ENCODE measurements at regions not wholly inside any gene's neighbourhood (a gene's known extent, or its start where the extent isn't known, plus 50 kb on each side); places are given as distances from the start of the nearest gene placed in this dataset.

DNA sequence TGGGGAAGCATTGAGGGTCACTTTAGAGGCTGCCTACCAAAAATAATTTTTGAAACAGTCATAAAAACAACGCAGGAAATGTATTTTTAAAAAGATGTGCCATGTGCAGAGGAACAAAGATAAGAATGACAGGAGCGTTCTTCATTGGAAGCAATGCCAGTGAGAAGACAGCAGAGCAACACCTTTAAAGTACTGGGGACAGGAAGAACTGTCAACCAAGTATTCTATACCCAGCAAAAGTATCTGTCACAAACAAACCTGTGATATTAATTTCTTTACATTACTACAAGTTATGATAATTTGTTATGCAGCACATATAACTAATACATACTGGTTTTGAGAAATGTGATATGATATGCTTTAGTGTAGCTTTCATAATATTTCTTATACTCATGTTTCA, 675.6 kb downstream of the IRX1 start:
- intact Hi-C loops (cut with DNase I), result no loop called here
- H3K36me3 ChIP-seq, result no peaks in the 10 kb centered on the region
- peaks cover 0 to 3% of the 10 kb centered on the region in 2 donors for H3K9me3 ChIP-seq
- no peak for DNase-seq (ENCODE audit: low spot score in 2 of 2)
- no peaks in the 10 kb centered on the region for H3K4me1 ChIP-seq
- H3K27ac ChIP-seq, result no peak overlapping the region
- TF ChIP-seq, protein P1, sequence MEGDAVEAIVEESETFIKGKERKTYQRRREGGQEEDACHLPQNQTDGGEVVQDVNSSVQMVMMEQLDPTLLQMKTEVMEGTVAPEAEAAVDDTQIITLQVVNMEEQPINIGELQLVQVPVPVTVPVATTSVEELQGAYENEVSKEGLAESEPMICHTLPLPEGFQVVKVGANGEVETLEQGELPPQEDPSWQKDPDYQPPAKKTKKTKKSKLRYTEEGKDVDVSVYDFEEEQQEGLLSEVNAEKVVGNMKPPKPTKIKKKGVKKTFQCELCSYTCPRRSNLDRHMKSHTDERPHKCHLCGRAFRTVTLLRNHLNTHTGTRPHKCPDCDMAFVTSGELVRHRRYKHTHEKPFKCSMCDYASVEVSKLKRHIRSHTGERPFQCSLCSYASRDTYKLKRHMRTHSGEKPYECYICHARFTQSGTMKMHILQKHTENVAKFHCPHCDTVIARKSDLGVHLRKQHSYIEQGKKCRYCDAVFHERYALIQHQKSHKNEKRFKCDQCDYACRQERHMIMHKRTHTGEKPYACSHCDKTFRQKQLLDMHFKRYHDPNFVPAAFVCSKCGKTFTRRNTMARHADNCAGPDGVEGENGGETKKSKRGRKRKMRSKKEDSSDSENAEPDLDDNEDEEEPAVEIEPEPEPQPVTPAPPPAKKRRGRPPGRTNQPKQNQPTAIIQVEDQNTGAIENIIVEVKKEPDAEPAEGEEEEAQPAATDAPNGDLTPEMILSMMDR (IDR thresholded peaks at IDR 0.05), result no peak
- H3K4me3 ChIP-seq, result no peak overlapping the region
- no peaks in the 10 kb centered on the region for H3K27me3 ChIP-seq

- no peak overlapping the region for H3K4me3 ChIP-seq
Observed at GRCh38 chr5:4275232-4275631, 679.6 kb downstream of the IRX1 start.

GRCh38 chr5:4294878-4295277, 699.2 kb downstream of the IRX1 start:
- Histone ChIP-seq H3K36me3 (no peaks in the 10 kb centered on the region), H3K27me3 (no peaks in the 10 kb centered on the region), H3K9me3 (no peaks in the 10 kb centered on the region), H3K4me1 (no peaks in the 10 kb centered on the region), H3K27ac (no peak overlapping the region), H3K4me3 (no peak overlapping the region)
- intact Hi-C loops (cut with DNase I), result no loop called here
- TF ChIP-seq, protein P1 (IDR thresholded peaks at IDR 0.05), result no peak
- no peak for DNase-seq (ENCODE audit: low spot score in 2 of 2)

More at GRCh38 chr5:4275232-4275631, 679.6 kb downstream of the IRX1 start:
- Histone ChIP-seq H3K36me3 (no peaks in the 10 kb centered on the region), H3K9me3 (peaks cover 0 to 3% of the 10 kb centered on the region in 2 donors), H3K27me3 (no peaks in the 10 kb centered on the region), H3K27ac (no peak overlapping the region), H3K4me1 (no peaks in the 10 kb centered on the region)
- intact Hi-C loops (cut with DNase I), result no loop called here
- TF ChIP-seq, protein P1 (IDR thresholded peaks at IDR 0.05), result no peak
- DNase-seq (ENCODE audit: low spot score in 2 of 2), result no peak

- intact Hi-C loops (cut with DNase I), result no loop called here
- TF ChIP-seq, protein P1 (IDR thresholded peaks at IDR 0.05), result peak in 2 of 3 experiments; percentile 11 to 52
- no peak for DNase-seq (ENCODE audit: low spot score in 2 of 2)
- H3K36me3 ChIP-seq, result no peaks in the 10 kb centered on the region
- no peaks in the 10 kb centered on the region for H3K9me3 ChIP-seq
- no peaks in the 10 kb centered on the region for H3K27me3 ChIP-seq
- H3K4me1 ChIP-seq, result no peaks in the 10 kb centered on the region
- no peak overlapping the region for H3K27ac ChIP-seq
- no peak overlapping the region for H3K4me3 ChIP-seq
Observed at GRCh38 chr5:4295663-4296339, 700.2 kb downstream of the IRX1 start.

- no peaks in the 10 kb centered on the region for H3K27me3 ChIP-seq
- intact Hi-C loops (cut with DNase I), result no loop called here
Observed at GRCh38 chr5:4306057-4306456, 710.4 kb downstream of the IRX1 start.

More at GRCh38 chr5:4306057-4306456, 710.4 kb downstream of the IRX1 start:
- H3K36me3 ChIP-seq, result no peaks in the 10 kb centered on the region
- H3K4me3 ChIP-seq, result no peak overlapping the region
- TF ChIP-seq, protein P1 (IDR thresholded peaks at IDR 0.05), result no peak
- H3K4me1 ChIP-seq, result no peaks in the 10 kb centered on the region
- no peaks in the 10 kb centered on the region for H3K9me3 ChIP-seq
- H3K27ac ChIP-seq, result no peak overlapping the region
- DNase-seq (ENCODE audit: low spot score in 2 of 2), result no peak
